AG08396 (cell line): ENCODE measurements at regions not wholly inside any gene's neighbourhood (a gene's known extent, or its start where the extent isn't known, plus 50 kb on each side); places are given as distances from the start of the nearest gene placed in this dataset.
"Not testable (repeated sequence)": the region's sequence is repeated elsewhere in the genome, so short reads cannot be mapped to it uniquely, and the experiment has no call there.

Experiments used
- DNase-seq: peaks from one replicate; pipeline ENCODE4 v3.0.0; 2012; ENCODE audit warnings: low spot score, mixed read lengths

- no peak for DNase-seq
Observed at GRCh38 chr11:97684486-97685439, 1295.0 kb downstream of the JRKL start.

DNA sequence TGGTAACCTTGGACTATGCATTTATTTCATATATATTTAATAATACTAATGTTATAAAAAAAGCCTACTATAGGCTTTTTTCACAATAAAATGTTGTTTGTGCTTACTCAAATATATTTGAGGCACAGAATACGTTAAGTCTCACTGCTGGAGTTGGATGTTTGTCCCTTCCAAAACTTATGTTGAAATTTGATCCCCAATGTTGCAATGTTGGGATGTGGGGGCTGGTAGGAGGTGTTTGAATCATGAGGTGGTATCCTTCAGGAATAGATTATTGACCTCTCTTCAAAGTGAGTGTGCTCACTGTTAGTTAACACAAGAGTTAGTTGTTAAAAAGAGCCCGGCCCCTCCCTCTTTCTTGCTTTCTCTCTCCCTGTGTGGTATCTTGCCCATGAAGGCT is 1295.9 kb downstream of the JRKL start:
- DNase-seq = no peak

- no peak for DNase-seq
Observed at GRCh38 chr11:97687111-97687510, 1297.3 kb downstream of the JRKL start.

DNA sequence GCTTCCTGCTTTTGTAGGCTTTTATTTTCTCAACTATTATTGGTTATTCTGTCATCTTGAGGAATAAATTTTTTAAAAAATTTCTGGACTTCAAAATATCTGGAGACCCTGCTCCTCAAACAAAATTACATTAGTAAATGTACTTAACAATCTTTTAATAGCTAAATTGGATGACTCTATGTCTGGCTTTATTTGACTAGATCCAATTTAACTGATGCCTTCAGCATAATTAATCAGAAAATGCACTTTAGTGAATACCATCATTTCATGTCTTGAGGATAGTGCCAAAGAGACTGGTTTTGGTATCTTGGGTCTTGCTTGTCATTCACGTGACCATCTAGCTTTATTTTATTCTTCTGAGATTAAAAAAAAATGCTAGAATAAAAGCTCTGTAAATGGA is 1301.2 kb downstream of the JRKL start:
- no peak for DNase-seq

- no peak for DNase-seq
Observed at GRCh38 chr11:97702951-97703350, 1313.1 kb downstream of the JRKL start.

DNA sequence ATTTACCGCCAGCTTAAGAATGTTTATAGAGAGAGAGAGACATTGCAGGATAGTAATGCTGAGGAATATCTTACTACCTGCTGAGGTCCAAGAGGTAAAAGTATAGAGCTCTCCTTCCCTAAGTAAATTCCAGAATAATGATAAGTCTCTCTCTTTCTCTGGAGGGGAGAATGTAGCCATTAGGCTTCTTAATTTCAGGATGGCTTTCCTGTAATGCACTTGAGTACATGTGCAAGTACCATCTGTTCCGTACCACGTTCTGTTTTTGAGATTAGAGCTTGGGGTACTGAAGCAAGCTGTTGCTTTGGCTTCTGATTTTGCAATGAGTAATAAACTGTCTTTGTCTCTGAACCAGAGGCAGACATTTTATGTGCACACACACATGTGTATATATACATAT is 1314.0 kb downstream of the JRKL start:
- no peak for DNase-seq

DNA sequence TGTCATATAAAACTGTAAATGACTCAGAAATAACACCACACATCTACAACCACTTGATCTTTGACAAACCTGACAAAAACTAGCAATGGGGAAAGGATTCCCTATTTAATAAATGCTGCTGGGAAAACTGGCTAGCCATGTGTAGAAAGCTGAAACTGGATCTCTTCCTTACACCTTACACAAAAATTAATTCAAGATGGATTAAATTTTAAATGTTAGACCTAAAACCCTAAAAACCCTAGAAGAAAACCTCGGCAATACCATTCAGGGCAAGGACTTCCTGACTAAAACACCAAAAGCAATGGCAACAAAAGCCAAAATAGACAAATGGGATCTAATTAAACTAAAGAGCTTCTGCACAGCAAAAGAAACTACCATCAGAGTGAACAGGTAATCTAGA is 1315.3 kb upstream of the CNTN5 start:
- not testable (repeated sequence) for DNase-seq

DNA sequence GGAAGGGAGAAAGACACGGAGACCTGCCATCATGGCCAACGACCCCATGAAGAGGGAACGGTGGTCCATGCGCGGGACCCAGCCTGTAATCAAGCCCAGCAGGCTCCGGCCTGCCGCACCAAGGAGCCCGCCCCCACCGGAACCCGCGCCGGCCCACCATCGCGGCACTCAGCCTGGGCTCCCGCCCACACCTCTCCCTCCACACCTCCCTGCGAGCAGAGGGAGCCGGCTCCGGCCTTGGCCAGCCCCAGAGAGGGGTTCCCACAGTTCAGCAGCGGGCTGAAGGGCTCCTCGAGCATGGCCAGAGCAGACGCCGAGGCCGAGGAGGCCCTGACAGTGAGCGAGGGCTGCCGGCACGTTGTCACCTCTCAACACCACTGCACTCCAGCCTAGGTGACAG is 1302.8 kb upstream of the CNTN5 start:
- DNase-seq = no peak

GRCh38 chr11:97722065-97722464 is 1298.7 kb upstream of the CNTN5 start:
- no peak for DNase-seq

DNA sequence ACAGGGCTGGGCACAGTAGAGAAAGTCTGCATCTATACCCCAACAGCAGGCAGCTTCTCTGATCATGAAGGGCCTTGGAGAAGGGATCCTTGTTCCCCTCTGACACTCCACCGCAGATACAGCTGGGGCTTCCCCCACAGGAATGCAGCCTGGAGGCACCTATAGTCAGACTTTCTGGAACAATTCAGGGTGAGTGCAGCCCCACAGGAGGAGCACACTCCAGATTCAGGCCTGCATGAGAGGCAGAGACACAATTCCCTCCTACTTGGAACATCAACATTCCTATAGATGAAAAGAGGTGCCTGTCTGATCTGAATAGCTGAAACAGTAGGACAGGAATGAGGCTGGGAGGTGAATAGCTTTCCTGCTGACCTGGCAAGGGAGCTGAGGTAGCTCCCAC is 1298.0 kb upstream of the CNTN5 start:
- DNase-seq = no peak

DNA sequence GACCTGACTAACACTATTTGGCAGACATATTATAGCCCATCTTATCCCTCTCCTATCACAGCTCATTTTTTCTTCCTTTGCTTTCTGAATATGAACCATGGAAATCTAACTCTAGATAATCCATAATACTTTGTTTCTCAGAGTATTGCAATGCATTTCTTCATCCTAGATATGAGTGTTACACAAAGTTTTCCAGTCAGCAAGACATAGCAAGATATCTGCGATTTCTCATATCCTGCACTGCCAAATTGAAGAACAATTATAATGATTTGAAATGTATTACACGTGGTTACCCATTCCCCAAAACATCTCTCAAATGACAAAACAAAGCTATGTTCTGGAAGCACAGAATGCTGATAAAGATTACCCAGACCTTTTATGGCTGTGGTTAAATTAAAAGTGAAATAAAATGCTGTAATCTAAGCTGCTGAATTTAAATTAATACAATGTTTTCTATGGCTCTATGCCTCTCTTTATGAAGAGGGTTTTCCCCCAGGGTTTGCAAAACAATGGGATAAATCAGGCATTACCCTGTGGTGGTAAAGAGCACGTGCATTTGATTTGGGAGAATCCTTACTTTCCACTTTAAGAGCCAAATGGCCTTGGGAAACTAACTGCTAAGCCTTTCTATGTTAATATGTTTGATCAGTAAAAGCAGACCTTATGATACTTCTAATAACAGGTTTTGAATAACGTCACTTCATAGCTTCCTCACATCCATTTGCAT is 1291.0 kb upstream of the CNTN5 start:
- DNase-seq = no peak

DNA sequence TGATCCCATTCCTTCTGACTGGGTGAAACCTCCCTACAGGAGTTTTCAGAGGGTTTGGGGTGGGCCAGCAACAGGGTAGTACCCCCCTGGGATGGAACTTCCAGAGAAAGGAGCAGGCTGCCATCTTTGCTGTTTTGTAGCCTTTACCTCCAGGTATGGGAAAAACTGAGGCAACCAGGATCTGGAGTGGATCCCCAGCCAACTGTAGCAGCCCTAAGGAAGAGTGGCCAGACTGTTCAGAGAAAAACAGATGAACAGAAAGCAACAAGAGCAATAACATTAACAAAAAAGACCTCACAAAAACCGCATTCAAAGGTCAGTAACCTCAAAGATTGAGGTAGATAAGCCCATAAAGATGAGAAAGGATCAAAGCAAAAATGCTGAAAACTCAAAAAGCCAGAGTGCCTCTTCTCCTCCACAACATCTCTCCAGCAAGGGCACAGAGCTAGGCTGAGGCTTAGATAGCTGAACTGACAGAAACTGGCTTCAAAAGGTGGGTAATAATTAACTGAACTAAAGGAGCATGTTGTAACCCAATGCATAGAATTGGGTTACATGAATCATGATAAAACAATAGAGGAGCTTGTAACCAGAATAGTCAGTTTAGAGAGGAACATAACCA is 1288.6 kb upstream of the CNTN5 start:
- no peak for DNase-seq

DNA sequence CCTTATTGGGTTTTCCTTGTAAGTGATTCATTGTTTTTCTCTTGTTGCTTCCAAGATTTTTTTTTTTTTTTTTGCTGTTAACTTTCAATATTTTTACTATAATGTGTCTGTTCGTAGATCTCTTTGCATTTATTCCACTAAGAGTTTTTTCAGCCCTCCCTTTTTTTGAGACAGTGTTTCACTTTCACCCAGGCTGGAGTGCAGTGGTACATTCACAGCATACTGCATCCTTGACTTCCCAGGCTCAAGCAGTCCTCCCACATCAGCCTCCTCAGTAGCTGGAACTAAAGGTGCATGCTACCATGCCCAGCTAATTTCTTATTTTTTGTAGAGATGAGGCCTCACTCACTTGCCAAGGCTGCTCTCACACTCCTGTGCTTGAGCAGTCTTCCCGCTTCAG is 1282.0 kb upstream of the CNTN5 start:
- DNase-seq = no peak

DNA sequence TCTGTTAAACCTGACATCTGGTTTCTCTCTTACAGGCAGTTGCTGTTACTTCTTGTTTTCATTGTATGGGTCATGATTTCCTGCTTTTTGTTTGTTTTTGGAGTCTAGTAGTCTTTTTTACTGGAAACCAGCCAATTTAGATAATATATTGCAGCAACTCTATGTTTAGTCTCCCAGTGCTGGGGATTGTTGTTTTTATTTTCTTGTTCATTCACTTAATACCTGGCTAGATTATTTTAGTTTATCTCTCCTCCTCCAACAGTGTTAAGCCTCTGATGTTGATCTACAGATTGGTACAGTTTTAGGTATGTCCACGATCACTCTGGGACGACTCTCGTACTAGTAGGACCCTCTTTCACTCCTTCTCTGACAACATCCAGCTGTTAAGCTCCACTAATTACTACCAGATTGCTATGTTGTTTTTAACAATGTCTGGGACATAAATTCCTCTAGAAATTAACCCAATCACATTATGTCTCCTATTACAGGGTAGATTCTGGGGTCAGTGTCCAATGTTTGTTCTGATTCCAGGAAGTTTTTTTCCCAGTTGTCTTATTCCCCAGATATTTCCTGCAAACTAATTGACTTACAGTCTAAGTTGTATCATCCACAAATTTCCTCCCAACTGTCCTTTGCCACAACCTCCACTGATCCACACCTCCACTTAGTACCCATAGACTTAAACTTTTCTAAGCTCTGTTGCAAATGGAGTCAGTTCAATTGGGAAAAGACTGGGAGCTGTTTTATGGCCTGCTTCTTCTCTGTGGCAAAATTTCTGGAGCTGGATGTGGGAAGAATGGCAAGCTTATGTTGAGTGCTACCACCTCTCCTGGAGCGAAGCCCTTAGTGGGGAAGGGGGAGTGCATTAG is 1280.6 kb upstream of the CNTN5 start:
- no peak for DNase-seq

- DNase-seq = no peak
Observed at GRCh38 chr11:97740801-97741151, 1280.0 kb upstream of the CNTN5 start.

DNA sequence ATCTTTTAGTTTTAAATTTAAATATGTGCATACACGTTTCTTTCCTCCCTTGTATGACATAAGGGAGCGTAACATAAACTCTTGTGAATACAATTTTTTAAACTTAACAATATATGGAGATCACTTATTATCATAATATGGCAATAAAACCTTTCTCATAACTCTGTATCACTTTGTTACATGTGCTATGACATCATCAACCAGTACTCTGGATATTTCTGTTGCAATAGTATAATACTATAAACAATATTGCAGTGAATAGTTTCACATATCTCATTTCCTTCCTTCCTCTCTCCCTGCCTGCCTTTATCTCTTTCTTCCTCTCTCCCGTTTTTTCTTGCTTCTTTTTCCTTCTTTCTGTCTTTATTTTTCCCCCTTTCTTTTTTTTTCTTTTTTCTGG is 1278.0 kb upstream of the CNTN5 start:
- no peak for DNase-seq

GRCh38 chr11:97743205-97743742 is 1277.5 kb upstream of the CNTN5 start:
- no peak for DNase-seq

- no peak for DNase-seq
Observed at GRCh38 chr11:97745515-97746050, 1275.2 kb upstream of the CNTN5 start.

GRCh38 chr11:97746818-97747217 is 1273.9 kb upstream of the CNTN5 start:
- no peak for DNase-seq

DNA sequence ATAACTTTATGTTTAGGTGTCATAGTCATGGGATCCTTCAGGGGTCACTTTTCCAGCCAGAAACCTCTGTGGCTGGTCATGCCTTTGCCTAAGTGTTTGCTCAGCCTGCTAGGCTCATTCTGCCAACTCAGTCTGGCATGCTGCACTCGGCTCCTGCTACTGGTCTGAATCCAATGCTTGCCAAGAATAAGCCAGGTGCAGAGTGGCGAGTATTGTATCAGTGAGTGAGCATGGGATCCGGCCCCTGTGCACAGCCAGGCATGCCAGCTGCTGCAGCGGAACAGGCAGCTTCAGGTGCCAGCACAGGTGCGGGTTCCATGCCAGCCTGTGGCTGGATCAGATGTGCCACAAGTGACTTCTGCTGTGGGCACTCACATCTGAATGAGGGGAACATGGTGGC is 1269.3 kb upstream of the CNTN5 start:
- DNase-seq = no peak

- DNase-seq = no peak
Observed at GRCh38 chr11:97751952-97752351, 1268.8 kb upstream of the CNTN5 start.
